ENCODE measurements at regions not wholly inside any gene's neighbourhood (a gene's known extent, or its start where the extent isn't known, plus 50 kb on each side); places are given as distances from the start of the nearest gene placed in this dataset.

DNA sequence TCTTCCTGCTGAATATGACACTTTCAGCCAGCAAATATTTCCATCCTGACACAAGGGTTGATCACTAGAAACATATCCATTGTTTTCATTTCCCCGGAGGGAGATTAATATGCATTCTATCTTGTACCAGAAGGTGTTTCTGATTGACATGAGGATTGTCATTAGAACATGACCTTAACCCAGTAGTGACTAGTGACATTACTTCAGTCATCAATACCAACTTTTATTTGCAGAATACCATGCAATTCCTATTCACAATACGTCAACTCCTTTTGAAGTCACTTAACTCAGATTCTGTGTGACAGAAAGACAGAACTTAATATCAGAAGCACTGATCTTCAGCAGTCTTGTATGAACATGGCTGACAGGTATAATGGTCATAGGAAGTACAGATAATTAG, 1108.9 kb upstream of the CRIM1 start:
- no peaks in the 10 kb centered on the region for H3K27me3 ChIP-seq
- ATAC-seq: no peak

GRCh38 chr2:35228584-35228983, 1127.0 kb upstream of the CRIM1 start:
- H3K4me1 ChIP-seq: no peaks in the 10 kb centered on the region
- no peaks in the 10 kb centered on the region for H3K27me3 ChIP-seq
- H3K4me3 ChIP-seq: no peak overlapping the region
- ATAC-seq: no peak
- H3K27ac ChIP-seq: no peak overlapping the region
- H3K36me3 ChIP-seq (replicated peaks in 1 of 2; ENCODE audit: insufficient read depth in 1 of 2, low read depth in 2 of 2): no peaks in the 10 kb centered on the region
- DNase-seq: no peak
- 24 to 37% methylated on average over 2 of the region's 2 CpGs for WGBS, 2 donors
- no peaks in the 10 kb centered on the region for H3K9me3 ChIP-seq
- intact Hi-C loops (cut with DNase I): no loop called here
- TF ChIP-seq POLR2A (IDR thresholded peaks at IDR 0.05): no peak
- TF ChIP-seq, protein P1, sequence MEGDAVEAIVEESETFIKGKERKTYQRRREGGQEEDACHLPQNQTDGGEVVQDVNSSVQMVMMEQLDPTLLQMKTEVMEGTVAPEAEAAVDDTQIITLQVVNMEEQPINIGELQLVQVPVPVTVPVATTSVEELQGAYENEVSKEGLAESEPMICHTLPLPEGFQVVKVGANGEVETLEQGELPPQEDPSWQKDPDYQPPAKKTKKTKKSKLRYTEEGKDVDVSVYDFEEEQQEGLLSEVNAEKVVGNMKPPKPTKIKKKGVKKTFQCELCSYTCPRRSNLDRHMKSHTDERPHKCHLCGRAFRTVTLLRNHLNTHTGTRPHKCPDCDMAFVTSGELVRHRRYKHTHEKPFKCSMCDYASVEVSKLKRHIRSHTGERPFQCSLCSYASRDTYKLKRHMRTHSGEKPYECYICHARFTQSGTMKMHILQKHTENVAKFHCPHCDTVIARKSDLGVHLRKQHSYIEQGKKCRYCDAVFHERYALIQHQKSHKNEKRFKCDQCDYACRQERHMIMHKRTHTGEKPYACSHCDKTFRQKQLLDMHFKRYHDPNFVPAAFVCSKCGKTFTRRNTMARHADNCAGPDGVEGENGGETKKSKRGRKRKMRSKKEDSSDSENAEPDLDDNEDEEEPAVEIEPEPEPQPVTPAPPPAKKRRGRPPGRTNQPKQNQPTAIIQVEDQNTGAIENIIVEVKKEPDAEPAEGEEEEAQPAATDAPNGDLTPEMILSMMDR (IDR thresholded peaks at IDR 0.05): no peak

More for the DNA sequence above, 1108.9 kb upstream of the CRIM1 start:
- Histone ChIP-seq H3K27ac (no peak overlapping the region), H3K4me3 (no peak overlapping the region), H3K36me3 (replicated peaks in 1 of 2; ENCODE audit: insufficient read depth in 1 of 2, low read depth in 2 of 2) (no peaks in the 10 kb centered on the region), H3K4me1 (no peaks in the 10 kb centered on the region), H3K9me3 (no peaks in the 10 kb centered on the region)
- whole genome bisulfite sequencing, 2 donors: 74 to 76% methylated on average over 2 of the region's 2 CpGs
- TF ChIP-seq, protein P1 (IDR thresholded peaks at IDR 0.05): no peak
- TF ChIP-seq POLR2A (IDR thresholded peaks at IDR 0.05): no peak
- DNase-seq: no peak
- intact Hi-C loops (cut with DNase I): no loop called here

GRCh38 chr2:35220461-35220860, 1135.1 kb upstream of the CRIM1 start:
- H3K27ac ChIP-seq: no peak overlapping the region
- TF ChIP-seq POLR2A (IDR thresholded peaks at IDR 0.05): no peak
- TF ChIP-seq, protein P1 (IDR thresholded peaks at IDR 0.05): no peak
- no peak for DNase-seq
- 34 to 52% methylated on average over 2 of the region's 2 CpGs for WGBS, 2 donors
- no peaks in the 10 kb centered on the region for H3K36me3 ChIP-seq (replicated peaks in 1 of 2; ENCODE audit: insufficient read depth in 1 of 2, low read depth in 2 of 2)
- no peak for ATAC-seq
- H3K4me1 ChIP-seq: no peaks in the 10 kb centered on the region
- no peak overlapping the region for H3K4me3 ChIP-seq
- peaks cover 0 to 5% (median 0%) of the 10 kb centered on the region in 3 donors for H3K9me3 ChIP-seq
- H3K27me3 ChIP-seq: no peaks in the 10 kb centered on the region
- intact Hi-C loops (cut with DNase I): no loop called here

GRCh38 chr2:35204881-35205280, 1150.7 kb upstream of the CRIM1 start:
- Histone ChIP-seq H3K4me1 (no peaks in the 10 kb centered on the region), H3K4me3 (no peak overlapping the region), H3K27me3 (no peaks in the 10 kb centered on the region), H3K36me3 (replicated peaks in 1 of 2; ENCODE audit: insufficient read depth in 1 of 2, low read depth in 2 of 2) (no peaks in the 10 kb centered on the region), H3K27ac (no peak overlapping the region), H3K9me3 (no peaks in the 10 kb centered on the region)
- ATAC-seq (no peak), DNase-seq (no peak)
- 66 to 74% methylated on average over 2 of the region's 2 CpGs for WGBS, 2 donors
- TF ChIP-seq, protein P1 (IDR thresholded peaks at IDR 0.05): no peak
- TF ChIP-seq POLR2A (IDR thresholded peaks at IDR 0.05): no peak
- intact Hi-C loops (cut with DNase I): no loop called here

DNA sequence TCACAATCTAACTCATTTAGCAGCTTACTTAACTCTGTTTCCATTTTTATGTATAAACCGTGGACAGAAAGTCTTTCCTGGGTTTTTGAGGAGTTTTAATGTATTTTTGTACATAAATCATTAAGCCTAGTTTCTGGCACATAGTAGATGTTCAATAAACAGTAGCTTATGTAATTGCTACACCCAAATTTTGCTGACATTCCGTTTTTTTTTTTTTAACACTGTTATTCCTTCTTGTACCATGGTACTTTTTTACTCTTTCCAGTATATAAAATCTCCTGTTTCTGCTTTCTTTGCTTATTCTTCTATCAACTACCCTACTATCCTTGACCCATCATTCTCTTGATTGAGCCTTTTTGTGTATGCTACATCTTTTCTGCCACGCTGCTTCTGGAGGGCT, 1151.3 kb upstream of the CRIM1 start:
- Histone ChIP-seq H3K9me3 (no peaks in the 10 kb centered on the region), H3K27ac (no peak overlapping the region), H3K36me3 (replicated peaks in 1 of 2; ENCODE audit: insufficient read depth in 1 of 2, low read depth in 2 of 2) (no peaks in the 10 kb centered on the region), H3K4me1 (no peaks in the 10 kb centered on the region), H3K4me3 (no peak overlapping the region), H3K27me3 (no peaks in the 10 kb centered on the region)
- no peak for DNase-seq
- TF ChIP-seq POLR2A (IDR thresholded peaks at IDR 0.05): no peak
- TF ChIP-seq, protein P1 (IDR thresholded peaks at IDR 0.05): no peak
- intact Hi-C loops (cut with DNase I): no loop called here
- WGBS, 2 donors: 29 to 48% methylated on average over 3 of the region's 3 CpGs
- ATAC-seq: no peak
